Activated CD4-positive, alpha-beta T cell treated with anti-CD3 and anti-CD28 coated beads, Interleukin-2, Interleukin-4, amounts not matched to agents 100 ng/mL and 50 ng/mL, durations not matched to agents 16 hours and 8 hours (primary cell): ENCODE measurements at regions not wholly inside any gene's neighbourhood (a gene's known extent, or its start where the extent isn't known, plus 50 kb on each side); places are given as distances from the start of the nearest gene placed in this dataset.

ENCODE experiments used
- DNase-seq: peaks from one replicate; pipeline ENCODE4 v3.0.0-alpha.2; 2020; ENCODE audit warnings: low spot score

GRCh38 chr6:145489583-145489982 is 245.7 kb downstream of the EPM2A start:
- DNase-seq: no peak

GRCh38 chr6:145490068-145490467 is 245.3 kb downstream of the EPM2A start:
- DNase-seq: no peak

- DNase-seq: no peak
These were observed 244.2 kb downstream of the EPM2A start for GRCh38 chr6:145491126-145491525.

GRCh38 chr6:145497006-145497405 is 238.3 kb downstream of the EPM2A start:
- DNase-seq: no peak

- DNase-seq: no peak
These were observed 236.9 kb downstream of the EPM2A start for GRCh38 chr6:145498425-145498824.

GRCh38 chr6:145502416-145502815 is 232.9 kb downstream of the EPM2A start:
- DNase-seq: no peak

GRCh38 chr6:145506136-145506535 is 229.2 kb downstream of the EPM2A start:
- no peak for DNase-seq

GRCh38 chr6:145506565-145506964 is 228.8 kb downstream of the EPM2A start:
- DNase-seq: no peak

GRCh38 chr6:145507239-145507638 is 228.1 kb downstream of the EPM2A start:
- no peak for DNase-seq

- DNase-seq: no peak
These were observed 227.2 kb downstream of the EPM2A start for GRCh38 chr6:145508107-145508506.

- no peak for DNase-seq
These were observed 217.8 kb downstream of the EPM2A start for GRCh38 chr6:145517492-145517891.

- no peak for DNase-seq
These were observed 210.3 kb downstream of the EPM2A start for GRCh38 chr6:145525038-145525437.

- DNase-seq: no peak
These were observed 205.7 kb downstream of the EPM2A start for GRCh38 chr6:145529582-145529981.

- no peak for DNase-seq
These were observed 204.9 kb downstream of the EPM2A start for GRCh38 chr6:145530454-145530853.

GRCh38 chr6:145531032-145531431 is 204.3 kb downstream of the EPM2A start:
- no peak for DNase-seq

- DNase-seq: no peak
These were observed 203.5 kb downstream of the EPM2A start for GRCh38 chr6:145531822-145532221.

- no peak for DNase-seq
These were observed 203.0 kb downstream of the EPM2A start for GRCh38 chr6:145532361-145532760.

- no peak for DNase-seq
These were observed 200.3 kb downstream of the EPM2A start for GRCh38 chr6:145534989-145535388.

GRCh38 chr6:145538989-145539388 is 196.3 kb downstream of the EPM2A start:
- no peak for DNase-seq

- no peak for DNase-seq
These were observed 195.5 kb downstream of the EPM2A start for GRCh38 chr6:145539831-145540230.

- no peak for DNase-seq
These were observed 194.6 kb downstream of the EPM2A start for GRCh38 chr6:145540741-145541140.

GRCh38 chr6:145544041-145544440 is 191.3 kb downstream of the EPM2A start:
- no peak for DNase-seq

- DNase-seq: no peak
These were observed 190.8 kb downstream of the EPM2A start for GRCh38 chr6:145544514-145544913.

GRCh38 chr6:145546265-145546664 is 189.1 kb downstream of the EPM2A start:
- no peak for DNase-seq
